ENCODE measurements at regions not wholly inside any gene's neighbourhood (a gene's known extent, or its start where the extent isn't known, plus 50 kb on each side); places are given as distances from the start of the nearest gene placed in this dataset.

- Histone ChIP-seq H3K4me3 (no peak overlapping the region), H3K9me3 (no peaks in the 10 kb centered on the region), H3K4me1 (no peaks in the 10 kb centered on the region), H3K27ac (no peak overlapping the region), H3K27me3 (no peaks in the 10 kb centered on the region), H3K36me3 (no peaks in the 10 kb centered on the region)
- TF ChIP-seq, protein P1, sequence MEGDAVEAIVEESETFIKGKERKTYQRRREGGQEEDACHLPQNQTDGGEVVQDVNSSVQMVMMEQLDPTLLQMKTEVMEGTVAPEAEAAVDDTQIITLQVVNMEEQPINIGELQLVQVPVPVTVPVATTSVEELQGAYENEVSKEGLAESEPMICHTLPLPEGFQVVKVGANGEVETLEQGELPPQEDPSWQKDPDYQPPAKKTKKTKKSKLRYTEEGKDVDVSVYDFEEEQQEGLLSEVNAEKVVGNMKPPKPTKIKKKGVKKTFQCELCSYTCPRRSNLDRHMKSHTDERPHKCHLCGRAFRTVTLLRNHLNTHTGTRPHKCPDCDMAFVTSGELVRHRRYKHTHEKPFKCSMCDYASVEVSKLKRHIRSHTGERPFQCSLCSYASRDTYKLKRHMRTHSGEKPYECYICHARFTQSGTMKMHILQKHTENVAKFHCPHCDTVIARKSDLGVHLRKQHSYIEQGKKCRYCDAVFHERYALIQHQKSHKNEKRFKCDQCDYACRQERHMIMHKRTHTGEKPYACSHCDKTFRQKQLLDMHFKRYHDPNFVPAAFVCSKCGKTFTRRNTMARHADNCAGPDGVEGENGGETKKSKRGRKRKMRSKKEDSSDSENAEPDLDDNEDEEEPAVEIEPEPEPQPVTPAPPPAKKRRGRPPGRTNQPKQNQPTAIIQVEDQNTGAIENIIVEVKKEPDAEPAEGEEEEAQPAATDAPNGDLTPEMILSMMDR (IDR thresholded peaks at IDR 0.05): no peak
- no peak for TF ChIP-seq POLR2AphosphoS5 (IDR thresholded peaks at IDR 0.05; ENCODE audit: insufficient read depth in 1 of 2, low read depth in 1 of 2)
- TF ChIP-seq POLR2A (IDR thresholded peaks at IDR 0.05): no peak
- intact Hi-C loops (cut with DNase I): no loop called here
- DNase-seq (ENCODE audit: extremely low spot score in 2 of 2): peak in 1 of 2 donors; percentile 28
Observed at GRCh38 chr19:29271911-29272310, 59.0 kb upstream of the UQCRFS1 start.

GRCh38 chr19:29273000-29273640 lies 60.2 kb upstream of the UQCRFS1 start:
- peak in 1 of 2 donors; percentile 22 for DNase-seq (ENCODE audit: extremely low spot score in 2 of 2)
- no peaks in the 10 kb centered on the region for H3K27me3 ChIP-seq
- H3K9me3 ChIP-seq: no peaks in the 10 kb centered on the region
- no peak overlapping the region for H3K27ac ChIP-seq
- no peaks in the 10 kb centered on the region for H3K4me1 ChIP-seq
- no peaks in the 10 kb centered on the region for H3K36me3 ChIP-seq
- intact Hi-C loops (cut with DNase I): no loop called here
- TF ChIP-seq, protein P1 (IDR thresholded peaks at IDR 0.05): no peak
- no peak for TF ChIP-seq POLR2AphosphoS5 (IDR thresholded peaks at IDR 0.05; ENCODE audit: insufficient read depth in 1 of 2, low read depth in 1 of 2)
- no peak for TF ChIP-seq POLR2A (IDR thresholded peaks at IDR 0.05)
- H3K4me3 ChIP-seq: no peak overlapping the region

- Histone ChIP-seq H3K27me3 (no peaks in the 10 kb centered on the region), H3K36me3 (no peaks in the 10 kb centered on the region), H3K4me1 (no peaks in the 10 kb centered on the region), H3K27ac (no peak overlapping the region), H3K4me3 (no peak overlapping the region), H3K9me3 (no peaks in the 10 kb centered on the region)
- TF ChIP-seq POLR2AphosphoS5 (IDR thresholded peaks at IDR 0.05; ENCODE audit: insufficient read depth in 1 of 2, low read depth in 1 of 2) (no peak), POLR2A (IDR thresholded peaks at IDR 0.05) (no peak)
- TF ChIP-seq, protein P1 (IDR thresholded peaks at IDR 0.05): no peak
- intact Hi-C loops (cut with DNase I): no loop called here
- DNase-seq (ENCODE audit: extremely low spot score in 2 of 2): peak in 1 of 2 donors; percentile 37
Observed at GRCh38 chr19:29275266-29275665, 62.3 kb upstream of the UQCRFS1 start.

DNA sequence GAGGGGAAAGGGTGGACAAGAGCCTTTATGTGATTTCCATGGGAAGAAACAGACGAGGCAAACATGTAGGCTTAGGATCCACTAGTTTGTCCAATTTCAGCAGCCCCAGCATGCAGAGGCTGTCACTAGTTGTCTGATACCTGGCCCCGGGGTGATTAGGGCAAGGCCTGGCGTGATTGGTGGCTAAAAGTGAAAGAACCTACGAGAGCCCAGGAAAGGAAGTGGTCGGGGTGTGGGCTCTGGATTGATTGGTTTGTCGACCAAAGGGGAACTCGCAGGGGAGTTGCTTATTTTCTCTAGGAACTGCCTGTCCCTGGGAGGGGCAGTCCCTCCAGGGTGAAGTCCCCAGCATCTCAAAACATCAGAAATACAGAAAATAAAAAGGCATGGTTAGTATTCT lies 64.2 kb upstream of the UQCRFS1 start:
- H3K27ac ChIP-seq: no peak overlapping the region

DNA sequence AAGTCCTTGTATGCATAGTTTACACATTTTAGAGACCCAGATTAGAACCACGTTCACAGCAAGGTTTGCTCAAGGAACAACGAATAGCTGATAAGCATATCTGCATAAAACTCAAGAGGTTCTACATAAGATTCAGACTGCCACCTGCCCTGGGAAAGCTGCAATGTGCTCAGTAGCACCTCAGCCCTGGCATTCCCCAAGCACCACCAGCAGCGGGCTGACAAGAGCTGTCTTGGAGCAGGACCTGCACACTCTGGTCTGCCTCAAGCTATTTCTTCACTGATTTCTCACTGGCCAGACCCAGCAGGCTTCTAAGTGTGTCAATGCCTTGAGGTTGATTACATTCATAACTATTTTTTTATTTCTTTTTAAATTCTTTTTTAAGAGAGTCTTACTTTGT lies 65.8 kb upstream of the UQCRFS1 start:
- Histone ChIP-seq H3K4me3 (no peak overlapping the region), H3K36me3 (no peaks in the 10 kb centered on the region), H3K4me1 (no peaks in the 10 kb centered on the region), H3K27me3 (no peaks in the 10 kb centered on the region), H3K9me3 (no peaks in the 10 kb centered on the region), H3K27ac (no peak overlapping the region)
- intact Hi-C loops (cut with DNase I): no loop called here
- TF ChIP-seq, protein P1 (IDR thresholded peaks at IDR 0.05): no peak
- TF ChIP-seq POLR2AphosphoS5 (IDR thresholded peaks at IDR 0.05; ENCODE audit: insufficient read depth in 1 of 2, low read depth in 1 of 2): no peak
- no peak for TF ChIP-seq POLR2A (IDR thresholded peaks at IDR 0.05)
- DNase-seq (ENCODE audit: extremely low spot score in 2 of 2): no peak

More for the DNA sequence above, 64.2 kb upstream of the UQCRFS1 start:
- Histone ChIP-seq H3K9me3 (no peaks in the 10 kb centered on the region), H3K36me3 (no peaks in the 10 kb centered on the region), H3K27me3 (no peaks in the 10 kb centered on the region), H3K4me1 (no peaks in the 10 kb centered on the region), H3K4me3 (no peak overlapping the region)
- intact Hi-C loops (cut with DNase I): no loop called here
- no peak for DNase-seq (ENCODE audit: extremely low spot score in 2 of 2)
- TF ChIP-seq POLR2AphosphoS5 (IDR thresholded peaks at IDR 0.05; ENCODE audit: insufficient read depth in 1 of 2, low read depth in 1 of 2): no peak
